GM21825 (cell line): ENCODE measurements at regions not wholly inside any gene's neighbourhood (a gene's known extent, or its start where the extent isn't known, plus 50 kb on each side); places are given as distances from the start of the nearest gene placed in this dataset.
"Not testable (repeated sequence)": the region's sequence is repeated elsewhere in the genome, so short reads cannot be mapped to it uniquely, and the experiment has no call there.

Experiments
- ATAC-seq: cut with Tn5 transposase; IDR thresholded peaks from one replicate; pipeline ENCODE4 v1.9.1; 2021; ENCODE audit warnings: mild to moderate bottlenecking, moderate library complexity; ENCODE audit not compliant: unreplicated experiment

DNA sequence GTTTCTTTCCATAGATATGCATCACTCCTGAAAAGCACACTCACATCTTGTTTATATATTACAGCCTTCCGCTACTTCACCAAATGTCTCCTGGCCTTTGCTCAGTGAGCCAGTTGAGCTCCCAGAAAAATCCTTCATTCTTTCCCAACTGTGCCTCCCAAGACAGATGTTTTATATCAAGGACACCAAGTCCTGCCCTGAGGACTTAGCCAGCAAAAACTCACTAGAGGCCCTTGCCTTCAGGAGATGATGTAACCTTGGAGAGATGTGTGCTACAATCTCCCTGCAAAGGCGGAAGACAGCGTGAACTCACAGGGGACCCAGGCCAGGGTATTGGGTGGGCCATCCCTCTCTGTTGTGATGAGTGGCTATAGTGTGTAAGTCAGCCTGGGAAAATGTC is 86.1 kb upstream of the CTAGE1 start:
- no peak for ATAC-seq

DNA sequence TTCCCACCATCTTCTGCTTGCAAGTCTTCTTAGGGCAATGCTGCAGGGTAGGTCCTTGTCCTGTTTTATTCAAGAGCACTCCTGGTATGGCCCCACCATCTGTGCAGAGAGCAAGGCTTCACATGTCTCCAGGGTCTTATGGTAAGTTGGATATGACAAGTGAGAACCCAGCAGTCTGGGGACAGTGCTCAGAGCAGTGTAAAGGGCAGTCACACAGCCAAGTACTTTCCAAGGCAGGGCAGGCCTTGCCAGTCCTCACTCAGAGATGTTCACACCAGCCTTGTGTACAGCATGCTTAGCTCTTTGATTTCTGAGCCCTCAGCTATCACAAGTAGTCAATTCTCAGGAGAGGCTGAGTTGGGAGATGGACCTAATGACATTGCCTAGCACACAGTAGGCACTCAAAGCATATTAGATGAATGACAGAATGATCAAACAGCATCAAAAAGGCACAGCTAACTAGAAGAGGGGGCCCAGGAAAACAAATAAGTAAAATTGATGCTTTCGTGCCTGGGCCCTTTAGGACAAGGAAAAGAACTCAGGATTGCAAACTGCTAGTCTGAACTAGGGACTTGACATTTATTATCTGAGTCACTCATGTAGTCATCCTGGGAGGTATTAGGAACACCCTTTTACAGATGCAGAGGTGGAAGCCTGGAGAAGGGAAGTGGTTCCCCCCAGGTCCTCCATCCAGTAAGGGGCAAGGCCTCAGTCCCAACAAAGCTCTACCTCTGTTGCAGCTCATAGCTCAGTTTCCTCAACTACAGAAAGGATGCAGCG is 86.7 kb upstream of the CTAGE1 start:
- ATAC-seq, result no peak

DNA sequence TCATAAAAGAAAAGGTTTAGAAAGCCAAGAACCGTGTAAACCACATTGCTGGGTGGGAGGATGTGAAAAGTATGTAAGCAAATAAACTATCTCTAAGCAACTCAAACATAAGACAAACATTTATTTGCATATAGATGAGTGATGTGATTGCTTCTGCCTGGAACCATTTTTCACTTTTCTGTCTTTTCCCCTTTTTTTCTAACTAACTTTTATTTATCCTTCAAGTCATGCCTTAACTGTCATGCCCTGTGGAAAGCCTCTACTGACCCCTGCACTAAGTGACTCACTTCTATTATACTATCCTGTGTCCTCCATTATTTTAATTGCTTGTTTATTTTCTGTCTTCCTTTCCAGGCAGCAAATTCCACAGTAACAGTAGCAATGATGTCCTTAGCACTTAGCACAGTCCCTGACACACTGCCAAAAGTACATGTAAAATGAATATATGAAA is 87.5 kb upstream of the CTAGE1 start:
- no peak for ATAC-seq

DNA sequence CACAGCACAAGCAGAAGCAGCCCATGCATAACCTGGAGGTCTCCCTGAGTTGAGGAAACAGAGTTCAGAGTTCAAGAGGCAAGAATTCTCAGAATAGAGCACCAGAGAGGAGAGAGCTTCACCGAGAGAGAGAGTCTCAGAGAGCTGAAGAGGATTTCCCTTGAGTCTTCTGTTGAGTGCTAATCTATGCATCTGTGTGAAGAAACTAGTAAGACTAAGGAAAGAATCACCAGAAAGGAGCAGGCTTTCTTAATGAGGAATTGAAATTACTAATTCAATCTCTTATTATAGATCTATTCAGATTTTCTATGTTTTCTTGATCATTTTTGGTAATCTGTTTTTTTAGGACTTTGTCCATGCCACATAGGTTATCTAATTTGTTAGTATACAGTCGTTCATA is 89.3 kb upstream of the CTAGE1 start:
- no peak for ATAC-seq

DNA sequence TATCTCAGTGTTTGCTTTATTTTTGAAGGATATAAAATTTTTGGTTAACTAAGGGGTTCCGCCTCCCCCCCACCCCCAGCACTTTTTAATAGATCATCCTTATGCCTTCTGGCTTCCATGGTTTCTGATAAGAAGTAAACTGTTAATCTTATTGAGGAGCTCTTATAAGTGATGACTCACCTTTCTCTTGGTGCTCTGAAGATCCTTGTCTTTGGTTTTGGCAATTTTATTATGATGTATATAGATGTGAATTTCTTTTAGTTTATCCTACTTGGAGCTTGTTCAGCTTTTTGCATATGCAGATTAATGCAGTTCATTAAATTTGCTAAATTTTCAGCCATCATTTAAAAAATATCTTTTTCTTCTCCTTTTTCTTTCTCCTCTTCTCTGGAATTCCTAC is 91.7 kb upstream of the CTAGE1 start:
- no peak for ATAC-seq

DNA sequence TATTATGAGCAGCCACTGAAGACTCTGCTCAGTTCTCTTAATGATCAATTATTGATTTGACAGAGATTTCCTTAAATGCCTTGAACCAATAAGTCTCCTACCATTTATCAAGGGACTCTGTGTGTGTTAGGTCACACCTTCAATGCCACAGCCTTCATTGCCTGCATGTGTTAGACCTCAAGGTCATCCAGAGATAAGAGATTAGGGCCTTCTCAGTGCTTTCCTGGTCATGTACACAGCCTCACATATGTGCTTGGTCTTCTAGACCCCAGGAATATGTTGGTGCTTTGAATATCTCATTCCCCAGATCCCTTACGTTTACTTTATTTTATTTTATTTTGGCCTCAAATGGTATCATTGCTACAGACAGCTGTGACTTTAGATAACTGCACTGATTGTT is 93.0 kb upstream of the CTAGE1 start:
- no peak for ATAC-seq

DNA sequence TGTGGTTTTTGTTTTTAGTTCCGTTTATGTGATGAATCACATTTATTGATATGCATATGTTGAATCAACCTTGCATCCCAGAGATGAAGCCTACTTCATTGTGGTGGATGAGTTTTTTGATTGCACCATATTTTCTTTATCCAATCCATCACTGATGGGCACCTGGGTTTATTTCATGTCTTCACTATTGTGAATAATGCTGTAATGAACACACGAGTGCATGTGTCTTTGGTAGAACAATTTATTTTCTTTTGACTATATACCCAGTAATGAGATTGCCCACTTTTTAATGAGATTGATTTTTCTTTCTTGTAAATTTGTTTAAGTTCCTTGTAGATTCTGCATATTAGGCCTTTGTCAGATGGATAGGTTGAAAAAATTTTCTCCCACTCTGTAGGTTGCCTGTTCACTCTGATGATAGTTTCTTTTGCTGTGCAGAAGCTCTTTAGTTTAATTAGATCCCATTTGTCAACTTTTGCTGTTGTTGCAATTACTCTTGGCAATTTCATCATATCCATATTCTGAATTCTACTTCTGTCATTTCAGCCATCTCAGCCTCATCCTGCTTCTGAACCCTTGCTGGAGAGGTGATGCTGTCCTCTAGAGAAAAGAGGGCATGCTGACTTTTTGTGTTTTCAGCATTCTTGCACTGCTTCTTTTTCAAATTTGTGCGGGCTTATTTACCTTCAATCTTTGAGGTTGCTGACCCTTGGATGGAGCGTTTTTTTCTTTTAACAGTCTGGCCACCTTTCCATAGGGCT is 96.2 kb upstream of the CTAGE1 start:
- ATAC-seq, result no peak

DNA sequence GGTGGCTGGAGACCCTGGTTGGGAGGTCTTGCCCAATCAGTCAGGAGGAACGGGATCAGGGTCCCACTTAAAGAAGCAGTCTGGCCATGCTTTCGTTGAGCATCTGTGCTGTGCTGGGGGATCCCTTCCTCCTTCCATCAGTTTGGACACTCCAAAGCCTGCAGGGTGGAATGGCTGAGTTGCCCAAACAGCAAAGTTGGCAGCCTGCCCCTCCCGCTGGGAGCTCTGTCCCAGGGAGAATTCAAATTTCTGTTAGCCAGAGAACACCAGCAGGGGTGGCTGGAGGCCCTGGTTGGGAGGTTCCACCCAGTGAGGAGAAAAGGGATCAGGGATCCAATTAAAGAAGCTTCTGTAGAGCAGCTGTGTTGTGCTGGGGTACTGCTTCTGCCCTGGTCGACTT is 96.9 kb upstream of the CTAGE1 start:
- ATAC-seq, result no peak

DNA sequence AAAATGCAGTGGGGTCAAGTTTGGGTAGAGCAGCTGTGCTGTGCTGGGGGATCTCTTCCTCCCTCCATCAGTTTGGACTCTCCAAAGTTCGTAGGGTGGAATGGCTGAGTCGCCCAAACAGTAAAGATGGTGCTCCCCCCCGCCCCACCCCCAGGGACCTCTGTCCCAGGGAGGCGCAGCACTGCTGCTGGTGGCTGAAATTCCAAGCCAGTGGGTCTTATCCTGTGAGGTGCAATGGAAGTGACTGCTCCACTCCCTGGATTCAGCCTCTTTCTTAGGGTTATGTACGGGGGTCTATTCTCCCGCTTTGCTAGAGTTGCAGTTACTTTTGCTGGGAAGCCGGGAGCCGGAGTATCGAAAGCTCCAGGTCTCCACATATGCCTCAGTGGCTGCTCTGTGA is 97.5 kb upstream of the CTAGE1 start:
- ATAC-seq, result no peak

DNA sequence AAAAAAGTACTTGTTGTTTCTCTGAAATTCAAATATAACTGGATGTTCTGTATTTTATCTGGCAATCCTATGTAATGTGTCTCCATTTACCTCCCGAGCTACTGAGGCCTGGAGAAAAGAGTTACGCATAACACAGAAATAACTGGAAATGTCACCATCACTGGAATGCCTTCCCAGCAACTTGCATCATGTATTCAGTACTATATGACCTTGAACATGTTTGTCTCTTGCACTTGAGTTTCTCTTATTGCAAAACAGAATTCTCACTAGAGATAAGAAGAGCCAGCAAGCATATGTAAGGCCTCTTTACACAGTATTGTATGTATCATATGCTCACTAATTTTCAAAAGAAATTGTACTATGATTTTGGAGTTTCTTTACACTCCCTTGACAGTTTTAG is 99.6 kb upstream of the CTAGE1 start:
- ATAC-seq, result no peak

DNA sequence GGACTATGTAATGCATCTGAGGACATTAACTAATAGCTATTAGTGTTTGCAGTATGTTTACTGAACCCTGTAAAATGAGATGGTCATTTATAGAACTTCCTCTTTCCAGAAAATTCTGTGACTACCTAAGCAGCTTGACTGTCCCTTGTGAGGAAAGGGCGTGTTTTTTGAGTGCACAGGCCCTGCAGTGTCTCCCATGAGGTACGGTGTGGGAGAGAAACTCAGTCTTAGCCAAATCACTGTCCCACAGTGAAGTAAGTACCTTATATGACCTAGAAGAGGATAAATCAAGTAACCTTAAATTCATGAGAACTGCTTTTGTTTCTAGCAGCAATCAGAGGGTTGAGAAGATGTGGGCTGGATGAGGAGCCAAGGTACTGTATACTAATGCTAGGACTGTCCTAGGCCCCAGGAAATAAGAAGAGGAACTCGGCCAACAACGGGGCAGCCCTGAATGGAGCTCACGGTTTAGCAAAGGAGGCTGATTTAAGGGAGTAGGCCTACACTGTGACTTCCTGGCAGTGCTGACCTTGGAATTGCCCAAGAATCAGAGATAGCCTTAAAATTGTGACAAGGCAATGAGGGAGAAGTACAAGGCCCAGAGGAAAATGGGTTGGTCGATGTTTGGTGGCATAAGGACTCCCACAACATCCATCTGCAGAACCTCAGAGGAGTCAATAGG is 103.5 kb upstream of the CTAGE1 start:
- ATAC-seq, result no peak

DNA sequence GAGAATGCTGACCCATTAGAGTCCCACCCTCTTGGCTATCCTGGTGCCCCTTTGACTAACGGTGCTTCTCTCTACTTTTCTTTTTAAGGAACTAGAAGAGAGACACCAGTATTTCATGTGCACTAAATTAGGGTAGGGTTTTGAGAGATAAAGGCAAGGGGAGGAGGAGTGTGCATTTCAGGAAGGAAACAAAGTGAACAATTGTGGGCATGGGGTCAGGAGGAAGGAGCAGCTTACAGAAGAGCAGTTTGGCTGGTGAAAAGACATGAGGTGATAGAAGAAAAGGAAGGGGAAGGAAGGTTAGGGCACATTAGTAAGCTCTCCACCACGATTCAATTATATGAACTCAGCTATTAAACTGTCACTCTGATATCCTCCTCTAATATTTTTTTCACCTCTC is 105.8 kb upstream of the CTAGE1 start:
- no peak for ATAC-seq

DNA sequence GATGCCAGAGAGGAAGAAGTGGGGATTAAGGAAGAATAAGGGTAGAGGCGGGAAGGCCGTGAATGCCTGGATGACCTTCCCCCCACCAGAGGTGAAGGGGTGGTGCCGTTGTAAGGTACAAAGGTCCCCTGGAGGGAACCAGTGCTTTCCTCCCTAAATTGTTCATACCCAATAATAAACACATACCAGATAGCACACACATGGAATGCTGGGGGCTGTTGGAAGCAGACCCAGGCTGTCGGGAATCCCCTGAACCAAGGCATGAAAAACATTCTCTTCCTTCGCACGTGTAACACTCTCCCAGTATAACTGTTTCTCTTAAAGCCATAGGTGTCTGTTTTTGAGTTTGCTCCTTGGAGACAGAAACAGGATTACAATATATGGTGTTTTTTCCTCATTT is 107.1 kb upstream of the CTAGE1 start:
- no peak for ATAC-seq

DNA sequence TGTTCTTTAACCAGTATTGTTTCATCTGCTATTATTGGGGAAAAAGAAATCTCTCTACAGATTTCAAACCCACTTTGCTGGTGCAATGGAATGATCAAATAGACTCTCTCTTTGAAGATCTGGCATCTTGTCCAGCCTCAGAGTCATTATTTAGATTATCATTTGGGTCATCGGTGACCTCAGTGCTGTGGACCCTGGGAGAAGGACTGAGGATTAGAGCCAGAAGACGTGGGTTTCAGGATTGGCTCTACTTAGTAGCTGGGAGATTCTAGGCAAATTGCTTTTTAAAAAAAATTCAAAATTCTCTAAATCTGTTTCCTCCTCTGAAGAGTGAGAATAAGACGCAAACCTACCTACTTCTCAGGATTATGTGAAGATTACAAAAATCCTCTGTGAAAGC is 107.6 kb upstream of the CTAGE1 start:
- ATAC-seq, result no peak

DNA sequence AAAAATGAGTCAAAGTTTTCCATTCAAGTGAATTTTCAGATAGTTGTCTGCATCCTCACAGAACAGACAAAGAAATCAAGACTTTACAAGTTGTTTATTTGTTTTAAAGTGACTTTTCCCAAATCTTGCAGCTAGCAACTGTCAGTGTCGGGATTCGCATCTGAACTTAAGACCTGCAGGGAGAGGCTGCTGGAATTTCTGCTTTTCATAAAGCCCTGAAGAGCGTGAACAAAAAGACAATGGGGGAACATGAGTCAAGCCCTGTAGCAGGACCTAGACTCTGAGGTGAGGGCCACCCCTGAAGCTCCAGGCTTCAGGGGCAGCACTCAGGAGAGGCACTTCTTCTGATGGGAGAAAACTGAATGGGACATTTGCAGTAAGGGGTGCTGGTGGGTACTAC is 108.2 kb upstream of the CTAGE1 start:
- no peak for ATAC-seq

DNA sequence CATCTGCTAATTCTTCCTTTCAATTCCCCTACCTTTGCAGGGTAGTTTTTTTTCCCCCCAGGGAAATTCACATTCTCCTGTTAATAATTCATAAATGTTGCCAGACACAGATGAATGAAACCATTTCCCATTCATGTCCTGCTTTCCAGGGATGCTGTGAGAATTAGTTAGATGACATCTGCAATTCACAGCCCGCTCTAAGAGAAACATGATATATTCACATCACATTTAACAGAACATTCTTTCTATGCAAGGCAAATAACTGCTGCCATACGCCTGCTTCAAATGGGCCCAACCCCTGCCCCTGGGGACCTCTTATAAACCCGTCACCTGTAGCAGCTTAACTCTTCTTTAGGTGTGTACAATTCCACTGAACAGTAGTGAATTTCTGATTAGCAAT is 110.6 kb upstream of the CTAGE1 start:
- ATAC-seq, result no peak

DNA sequence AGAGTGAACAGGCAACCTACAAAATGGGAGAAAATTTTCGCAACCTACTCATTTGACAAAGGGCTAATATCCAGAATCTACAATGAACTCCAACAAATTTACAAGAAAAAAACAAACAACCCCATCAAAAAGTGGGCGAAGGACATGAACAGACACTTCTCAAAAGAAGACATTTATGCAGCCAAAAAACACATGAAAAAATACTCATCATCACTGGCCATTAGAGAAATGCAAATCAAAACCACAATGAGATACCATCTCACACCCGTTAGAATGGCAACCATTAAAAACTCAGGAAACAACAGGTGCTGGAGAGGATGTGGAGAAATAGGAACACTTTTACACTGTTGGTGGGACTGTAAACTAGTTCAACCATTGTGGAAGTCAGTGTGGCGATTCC is 117.0 kb upstream of the CTAGE1 start:
- ATAC-seq, result not testable (repeated sequence)

DNA sequence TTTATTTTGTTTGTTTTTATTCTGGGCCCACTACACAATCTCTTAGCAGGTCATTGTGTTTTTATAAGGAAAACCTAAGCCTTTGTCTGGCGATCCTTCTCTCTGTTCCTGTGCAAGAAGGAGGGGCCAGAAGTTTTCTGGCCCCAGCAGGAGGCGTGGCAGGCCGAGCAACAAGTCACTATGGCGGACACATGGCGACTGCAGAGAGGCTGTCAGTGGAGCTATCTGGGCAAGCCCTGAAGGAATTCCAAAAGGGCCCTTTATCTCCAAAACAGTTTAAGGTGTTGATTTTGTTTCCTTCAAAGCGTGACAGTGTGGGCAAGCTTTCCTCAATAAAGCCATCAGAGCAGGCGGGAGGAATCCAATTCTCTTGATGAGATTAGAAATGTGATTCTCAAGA is 118.8 kb upstream of the CTAGE1 start:
- no peak for ATAC-seq

DNA sequence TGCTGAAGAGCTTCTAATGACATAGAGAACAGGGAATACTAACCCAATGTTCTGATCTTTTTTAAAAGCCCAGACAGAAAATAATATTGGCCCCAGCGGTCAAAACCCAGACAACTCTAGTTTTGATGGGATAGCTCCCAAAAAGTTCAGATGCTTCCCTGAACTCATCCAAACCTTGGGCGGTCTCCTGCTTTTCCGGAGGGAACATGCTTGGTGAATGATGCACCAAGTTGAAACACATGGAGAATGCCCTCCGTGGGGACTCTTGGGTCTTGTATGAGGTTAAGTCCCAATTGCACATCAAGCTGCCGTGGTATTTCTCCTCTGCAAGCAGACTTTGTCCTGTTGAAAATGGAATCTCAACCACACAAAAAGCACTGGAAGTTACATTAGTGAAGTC is 120.7 kb upstream of the CTAGE1 start:
- ATAC-seq, result no peak

DNA sequence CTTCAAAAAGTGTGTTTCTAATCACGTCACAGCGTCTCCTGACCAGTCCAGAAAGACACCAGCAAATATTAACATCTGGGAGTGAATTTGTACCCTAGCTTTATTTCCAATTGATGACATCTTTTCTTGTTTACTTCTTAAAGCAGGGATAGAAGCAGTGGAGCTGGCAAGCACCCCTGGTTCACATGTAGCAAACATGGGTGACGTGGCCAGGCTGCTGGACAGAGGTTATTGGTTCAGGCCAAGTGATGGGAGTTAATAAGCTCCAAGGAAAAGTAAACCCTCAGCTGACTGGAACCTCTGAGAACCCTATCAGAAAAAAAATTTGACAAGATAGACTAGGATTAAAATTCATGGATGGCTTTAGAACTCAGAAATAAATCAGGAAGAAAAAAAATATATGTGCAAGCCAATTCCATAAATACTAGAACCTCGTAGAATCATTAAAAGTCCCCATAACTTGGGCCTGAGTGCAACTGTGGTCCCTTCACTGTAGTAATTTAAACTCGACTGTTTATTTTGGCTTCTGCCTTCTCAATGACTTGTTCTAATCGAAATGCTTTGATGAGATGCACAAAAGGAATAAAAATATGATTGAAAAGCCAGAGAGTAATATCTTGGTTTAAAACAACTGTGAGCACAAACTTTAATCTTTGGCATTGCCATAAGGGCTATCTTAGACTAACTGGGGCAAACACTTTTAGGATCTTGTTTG is 121.5 kb upstream of the CTAGE1 start:
- ATAC-seq, result no peak

DNA sequence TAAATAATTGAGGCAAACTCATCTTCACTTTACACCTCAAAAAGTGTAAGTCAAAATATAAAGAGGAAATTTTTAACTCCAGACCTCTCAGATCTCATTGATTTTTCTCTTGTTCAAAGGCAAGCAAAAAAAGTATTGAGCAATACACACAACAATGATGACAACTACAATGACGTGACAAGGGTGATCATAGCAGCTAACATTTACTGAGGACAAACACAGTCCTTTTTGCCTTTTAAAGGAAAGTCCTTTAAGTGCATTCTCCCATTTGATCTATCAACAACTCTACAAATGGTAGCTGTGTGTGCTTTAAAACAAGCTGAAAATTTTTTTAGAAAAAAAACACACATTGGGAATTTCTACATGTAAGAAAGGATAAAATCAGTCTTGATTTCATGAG is 123.5 kb upstream of the CTAGE1 start:
- no peak for ATAC-seq
